HG03521 (cell line): ENCODE measurements at regions not wholly inside any gene's neighbourhood (a gene's known extent, or its start where the extent isn't known, plus 50 kb on each side); places are given as distances from the start of the nearest gene placed in this dataset.
"Not testable (repeated sequence)": the region's sequence is repeated elsewhere in the genome, so short reads cannot be mapped to it uniquely, and the experiment has no call there.

ENCODE experiments used
- ATAC-seq: cut with Tn5 transposase; IDR thresholded peaks from one replicate; pipeline ENCODE4 v1.9.1; 2021; ENCODE audit warnings: mild to moderate bottlenecking, moderate library complexity; ENCODE audit not compliant: unreplicated experiment

- ATAC-seq = not testable (repeated sequence)
Measured at GRCh38 chr7:150098592-150098991, 224.6 kb upstream of the LRRC61 start.

- not testable (repeated sequence) for ATAC-seq
Measured at GRCh38 chr7:150101282-150101681, 221.9 kb upstream of the LRRC61 start.

- ATAC-seq = not testable (repeated sequence)
Measured at GRCh38 chr7:150107283-150107682, 215.9 kb upstream of the LRRC61 start.

DNA sequence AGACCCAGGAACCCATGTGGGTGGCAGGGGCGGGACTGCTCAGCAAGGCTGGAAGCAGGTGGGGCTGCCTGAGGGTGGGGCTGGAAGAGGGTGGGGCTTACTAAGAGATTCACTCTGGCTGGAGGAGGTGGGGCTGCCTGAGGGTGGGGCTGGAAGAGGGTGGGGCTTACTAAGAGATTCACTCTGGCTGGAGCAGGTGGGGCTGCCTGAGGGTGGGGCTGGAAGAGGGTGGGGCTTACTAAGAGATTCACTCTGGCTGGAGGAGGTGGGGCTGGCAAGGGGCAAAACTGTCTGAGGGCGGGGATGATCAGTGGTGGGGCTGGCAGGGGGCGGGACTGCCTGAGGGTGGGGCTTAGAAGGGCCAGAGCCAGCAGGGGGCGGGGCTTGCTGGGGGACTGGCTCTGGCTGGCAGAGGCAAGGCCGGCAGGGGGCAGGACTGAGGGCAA, 212.8 kb upstream of the LRRC61 start:
- ATAC-seq = not testable (repeated sequence)

GRCh38 chr7:150110882-150111281, 212.3 kb upstream of the LRRC61 start:
- ATAC-seq = not testable (repeated sequence)

DNA sequence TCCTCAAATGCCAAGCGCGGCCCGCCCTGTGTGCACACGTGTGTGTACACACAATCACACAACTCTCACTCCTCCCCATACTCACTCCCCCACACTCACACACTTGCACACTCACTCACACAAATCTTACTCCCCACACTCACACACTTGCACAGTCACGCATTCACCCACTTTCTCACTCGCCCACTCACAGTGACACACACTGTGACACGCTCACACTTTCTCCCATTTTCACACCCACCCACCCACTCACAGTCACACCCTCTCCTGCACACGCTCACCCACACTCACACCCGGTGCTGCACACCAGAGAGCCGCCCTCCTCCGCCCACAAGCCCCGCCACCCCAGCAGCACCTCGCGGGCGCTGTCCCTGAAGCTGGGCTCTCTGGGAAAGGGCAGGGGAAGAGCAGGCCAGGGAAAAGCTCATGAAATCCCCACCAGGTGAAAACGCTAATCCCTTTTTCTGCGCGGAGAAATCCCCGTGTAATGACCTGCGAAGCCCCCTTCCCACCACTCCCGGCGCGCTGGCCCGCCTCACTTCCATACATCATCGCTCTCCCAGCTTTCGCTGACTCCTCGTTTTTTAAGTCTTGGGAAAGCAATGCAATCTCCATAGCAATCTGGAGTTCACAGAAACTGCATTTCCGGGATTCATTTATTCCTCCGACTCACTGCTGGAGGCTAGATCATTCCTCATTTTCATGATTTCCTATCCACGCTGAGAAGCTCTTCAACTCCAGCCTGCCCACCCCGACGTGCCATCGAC, 211.6 kb upstream of the LRRC61 start:
- not testable (repeated sequence) for ATAC-seq

- ATAC-seq = not testable (repeated sequence)
Measured at GRCh38 chr7:150113301-150113700, 209.9 kb upstream of the LRRC61 start.

DNA sequence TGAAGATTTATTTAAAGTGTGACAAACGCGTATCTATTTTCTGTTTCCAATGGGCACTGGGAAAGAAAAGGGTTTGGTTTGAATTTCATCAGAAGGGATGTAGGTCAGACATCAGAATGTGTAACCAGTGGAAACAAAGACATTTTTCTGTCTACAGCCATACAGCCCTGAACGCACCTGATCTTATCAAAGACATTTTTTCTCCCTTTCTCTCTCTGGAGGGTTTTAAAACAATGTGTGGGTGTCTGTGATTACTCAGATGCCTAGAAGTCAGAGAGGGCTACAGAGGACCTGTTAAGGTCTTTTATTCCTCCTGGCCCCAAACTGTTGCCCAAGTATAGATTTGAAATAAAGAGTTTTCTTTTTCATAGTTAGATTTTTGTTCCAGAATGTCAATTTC, 208.6 kb upstream of the LRRC61 start:
- ATAC-seq = not testable (repeated sequence)

DNA sequence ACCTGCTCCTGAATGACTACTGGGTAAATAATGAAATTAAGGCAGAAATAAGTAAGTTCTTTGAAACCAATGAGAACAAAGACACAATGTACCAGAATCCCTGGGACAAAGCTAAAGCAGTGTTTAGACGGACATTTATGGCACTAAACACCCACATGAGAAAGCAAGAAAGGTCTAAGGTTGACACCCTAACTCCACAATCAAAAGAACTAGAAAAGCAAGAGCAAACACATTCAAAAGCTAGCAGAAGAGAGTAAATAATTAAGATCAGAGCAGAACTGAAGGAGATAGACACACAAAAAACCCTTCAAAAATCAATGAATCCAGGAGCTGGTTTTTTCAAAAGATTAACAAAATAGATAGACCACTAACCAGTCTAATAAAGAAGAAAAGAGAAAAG, 203.2 kb upstream of the LRRC61 start:
- ATAC-seq = not testable (repeated sequence)

DNA sequence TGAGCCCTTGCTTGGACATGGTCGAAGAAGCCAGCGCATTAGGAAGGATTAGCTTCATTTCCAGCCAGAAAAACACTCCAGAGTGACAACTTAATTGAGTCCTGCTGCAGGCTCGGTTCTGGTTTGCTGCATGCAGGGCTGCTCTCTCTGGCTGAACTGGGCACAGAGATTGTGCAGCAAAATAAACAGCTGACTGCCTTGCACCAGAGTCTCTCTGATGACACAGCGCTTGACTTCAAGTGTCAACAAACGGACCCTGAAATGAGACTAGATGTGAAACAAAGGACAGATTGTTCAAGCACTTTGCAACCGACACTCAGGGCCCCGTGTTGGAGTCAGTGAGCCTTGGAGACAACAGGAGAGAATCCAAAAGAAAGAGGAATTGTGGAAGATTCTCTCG, 197.3 kb upstream of the LRRC61 start:
- not testable (repeated sequence) for ATAC-seq

- not testable (repeated sequence) for ATAC-seq
Measured at GRCh38 chr7:150134451-150134850, 188.7 kb upstream of the LRRC61 start.

DNA sequence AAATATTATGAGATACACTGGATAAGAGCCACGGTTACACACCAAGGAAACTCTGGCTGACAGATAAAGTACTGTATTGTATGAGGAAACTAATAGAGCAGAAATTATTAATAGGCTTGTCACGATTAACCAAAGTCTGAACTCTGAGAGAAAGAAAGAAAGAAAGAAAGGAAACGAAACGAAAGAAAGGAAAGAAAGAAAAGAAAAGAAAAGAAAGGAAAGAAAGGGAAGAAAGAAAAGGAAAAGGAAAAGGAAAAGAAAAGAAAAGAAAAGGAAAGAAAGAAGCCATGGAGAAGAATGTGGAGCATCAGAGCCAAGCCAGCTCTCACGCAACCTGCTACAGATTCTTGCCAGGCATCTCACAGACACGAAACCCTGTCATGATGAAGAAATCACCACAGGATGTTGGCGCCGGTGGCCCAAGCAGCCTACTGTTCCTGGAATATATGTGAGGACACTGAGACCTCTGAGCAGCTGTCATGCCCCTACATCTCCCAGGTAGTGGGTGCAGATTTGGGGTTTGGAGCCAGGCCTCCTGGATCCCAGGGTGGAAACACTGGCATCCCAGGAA, 187.4 kb upstream of the LRRC61 start:
- not testable (repeated sequence) for ATAC-seq

- ATAC-seq = not testable (repeated sequence)
Measured at GRCh38 chr7:150139840-150140239, 183.3 kb upstream of the LRRC61 start.

DNA sequence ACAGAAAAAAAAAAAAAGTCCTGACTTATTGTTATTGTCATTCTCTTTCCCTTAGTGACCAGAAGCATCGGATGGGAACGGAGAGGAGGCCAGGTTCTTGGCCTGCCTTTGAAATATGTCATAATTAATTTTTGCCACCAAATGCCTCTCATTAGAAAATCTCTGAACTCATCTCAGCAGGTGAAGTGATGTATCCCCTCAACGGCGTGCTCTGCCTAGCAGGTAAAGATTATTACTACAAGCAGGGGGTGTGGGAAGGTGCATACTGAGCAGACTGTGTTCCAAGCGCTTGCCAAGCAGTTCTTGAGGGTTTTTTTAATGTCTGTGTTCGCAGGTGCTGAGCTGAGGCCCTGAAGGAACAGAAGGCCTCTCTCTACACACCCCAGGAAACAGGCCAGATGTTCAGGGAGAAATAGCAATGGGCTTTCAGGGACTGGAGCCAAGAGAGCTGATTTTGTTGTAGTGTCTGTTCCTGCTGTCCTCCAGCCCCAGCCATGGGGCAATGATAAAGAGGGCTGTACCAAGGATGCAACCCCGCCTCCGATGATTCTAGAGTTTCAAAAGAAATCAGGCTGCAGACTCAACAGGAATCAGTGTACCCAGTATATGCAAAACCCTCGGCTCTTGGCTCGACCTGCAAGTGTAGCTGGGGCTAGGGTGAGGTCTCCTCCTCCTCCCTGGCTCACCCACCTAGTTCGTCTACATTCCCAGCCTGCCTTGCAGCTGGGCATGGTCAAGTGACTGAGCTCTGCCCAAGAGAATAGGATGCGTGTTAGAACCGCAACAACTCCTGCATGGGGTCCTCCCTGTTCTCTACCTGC, 181.4 kb upstream of the LRRC61 start:
- ATAC-seq = not testable (repeated sequence)

DNA sequence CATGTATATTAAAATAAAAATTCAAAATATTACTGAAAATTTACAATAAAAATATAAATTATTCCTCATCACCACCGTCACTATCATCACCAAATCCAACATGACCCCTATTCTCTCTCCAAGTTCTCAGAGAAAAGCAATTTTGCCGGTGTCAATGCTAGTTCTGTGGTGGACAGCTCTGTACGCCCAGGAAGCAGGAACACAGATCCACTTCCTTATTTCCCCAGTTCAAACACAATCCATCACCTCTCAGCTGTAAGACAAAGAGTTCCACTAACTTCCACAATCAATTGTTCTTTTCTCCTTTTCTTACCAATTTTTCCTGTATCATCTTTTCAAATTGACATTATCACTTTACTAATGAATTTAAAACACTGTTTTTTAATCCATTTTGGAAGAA, 177.0 kb upstream of the LRRC61 start:
- ATAC-seq = not testable (repeated sequence)

DNA sequence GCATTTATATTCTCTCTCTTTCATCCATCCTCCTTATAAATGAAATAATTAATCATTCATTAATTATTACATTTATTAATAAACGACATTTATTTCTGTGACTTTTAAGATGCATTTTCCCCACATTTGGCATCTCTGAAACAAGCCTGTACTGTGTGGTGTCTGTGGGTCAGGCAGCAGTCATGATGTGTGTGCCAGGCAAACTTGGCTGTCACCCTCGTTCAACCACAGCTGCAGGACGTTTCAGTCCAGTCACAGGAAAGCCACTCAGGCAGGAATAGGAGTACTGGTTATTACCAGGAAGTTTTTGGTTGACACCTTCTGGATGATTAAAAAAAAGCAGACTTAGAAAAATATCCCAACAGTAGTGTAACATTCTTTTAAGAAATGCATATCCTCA, 175.6 kb upstream of the LRRC61 start:
- ATAC-seq = not testable (repeated sequence)

GRCh38 chr7:150156015-150156414, 167.1 kb upstream of the LRRC61 start:
- not testable (repeated sequence) for ATAC-seq

DNA sequence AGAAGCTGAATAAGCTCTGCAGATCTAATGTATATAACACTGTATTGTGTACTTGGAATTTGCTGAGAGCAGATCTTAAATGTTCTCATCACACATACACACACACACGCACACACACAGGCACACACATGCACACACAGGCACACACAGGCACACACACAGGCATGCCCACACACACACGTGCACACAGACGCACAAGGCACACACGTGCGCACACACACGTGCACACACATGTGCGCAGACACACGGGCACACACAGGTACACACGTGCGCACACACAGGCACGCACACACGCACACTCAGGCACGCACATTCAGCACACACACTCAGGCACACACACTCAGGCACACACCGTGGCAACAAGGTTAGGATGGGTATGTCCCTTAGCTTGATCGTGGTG, 164.5 kb upstream of the LRRC61 start:
- not testable (repeated sequence) for ATAC-seq

DNA sequence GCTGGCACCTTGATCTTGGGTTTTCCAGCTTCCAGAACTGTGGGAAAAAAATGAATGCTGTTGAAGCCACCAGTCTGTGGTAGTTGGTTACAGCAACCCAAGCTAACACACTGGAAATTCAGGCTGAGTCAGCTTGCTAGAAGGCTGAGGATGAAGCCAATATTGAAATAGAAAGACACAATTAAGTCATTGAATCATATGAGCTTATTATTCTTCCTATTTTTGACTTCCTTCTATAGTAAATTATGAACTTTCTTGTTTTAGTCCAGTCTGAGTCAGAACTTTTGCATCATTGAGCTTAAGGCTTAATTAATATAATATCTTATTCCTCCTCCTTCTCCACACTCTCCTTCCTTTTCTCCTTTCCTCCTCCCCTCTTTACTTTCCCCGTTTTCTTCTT, 153.6 kb upstream of the LRRC61 start:
- not testable (repeated sequence) for ATAC-seq

GRCh38 chr7:150169943-150170490, 153.1 kb upstream of the LRRC61 start:
- ATAC-seq = not testable (repeated sequence)

GRCh38 chr7:150183602-150184001, 139.6 kb upstream of the LRRC61 start:
- not testable (repeated sequence) for ATAC-seq
